Upper lobe of left lung (tissue), 6 donors: ENCODE measurements at regions not wholly inside any gene's neighbourhood (a gene's known extent, or its start where the extent isn't known, plus 50 kb on each side); places are given as distances from the start of the nearest gene placed in this dataset.

Experiments used
- ATAC-seq, 2 donors: fragments of 200-7000 bp; cut with Tn5 transposase; one replicate each; pipeline ENCODE4 v1.9.1; 2022; ENCODE audit warnings: mild to moderate bottlenecking in 2 of 2, moderate library complexity in 2 of 2; ENCODE audit not compliant: low FRiP score in 2 of 2
- DNase-seq, 2 donors: peaks; one replicate each; pipeline ENCODE4 v3.0.0-alpha.2; 2019 to 2020
- H3K27ac ChIP-seq, 4 donors: fragments of 200-600 bp; sonication (generic); one replicate each; pipeline ENCODE4 v1.5.1; 2016 to 2019
- H3K27me3 ChIP-seq, 4 donors: fragments of 200-600 bp; sonication (generic); one replicate each; pipeline ENCODE4 v1.5.1; 2017 to 2019
- H3K36me3 ChIP-seq, 4 donors: fragments of 200-600 bp; sonication (generic); one replicate each; pipeline ENCODE4 v1.5.1; 2016 to 2019
- H3K4me1 ChIP-seq, 4 donors: fragments of 200-600 bp; sonication (generic); one replicate each; pipeline ENCODE4 v1.5.1; 2018 to 2019
- H3K4me3 ChIP-seq, 4 donors: fragments of 200-600 bp; sonication (generic); one replicate each; pipeline ENCODE4 v1.5.1; 2017 to 2019; ENCODE audit warnings: mild to moderate bottlenecking in 2 of 4, moderate library complexity in 1 of 4
- H3K9me3 ChIP-seq, 4 donors: fragments of 200-600 bp; sonication (generic); one replicate each; pipeline ENCODE4 v1.5.1; 2018 to 2019
- EP300 ChIP-seq, 4 donors: sonication (generic); formaldehyde crosslinking; IDR thresholded peaks; one replicate each; pipeline ENCODE4 v1.5.1; 2017; ENCODE audit warnings: antibody characterized with exemption in 4 of 4, control low read depth in 2 of 4
- POLR2A ChIP-seq, 4 donors: fragments of 450-650 bp; IDR thresholded peaks; one replicate each; pipeline ENCODE4 v1.5.1; 2016 to 2017; ENCODE audit warnings: antibody characterized with exemption in 4 of 4, mild to moderate bottlenecking in 2 of 4
- POLR2AphosphoS5 ChIP-seq, 2 donors: sonication (generic); formaldehyde crosslinking; IDR thresholded peaks; one replicate each; pipeline ENCODE4 v1.5.1; 2017; ENCODE audit warnings: antibody characterized with exemption in 2 of 2
- WGBS, 2 donors: methylation state at CpG; one replicate each; pipeline ENCODE4 v1.1.5; 2017 to 2018; 5-methylcytosine and 5-hydroxymethylcytosine counted together
- TF ChIP-seq, protein P1 (sequence below), 6 experiments: fragments of 450-650 bp in 4 of 6; fragments of 200-600 bp in 2 of 6; sonication (generic) in 2 of 6; IDR thresholded peaks; one replicate each; pipeline ENCODE4 v1.5.1; 2016 to 2019; ENCODE audit warnings: antibody characterized with exemption in 6 of 6
- donor health status: DM: no; HTN: no; CAD: no; lungs with moderate emphysema.
- donor health status: DM: no; HTN: yes; CAD: no; lungs with severe emphysema.

DNA sequence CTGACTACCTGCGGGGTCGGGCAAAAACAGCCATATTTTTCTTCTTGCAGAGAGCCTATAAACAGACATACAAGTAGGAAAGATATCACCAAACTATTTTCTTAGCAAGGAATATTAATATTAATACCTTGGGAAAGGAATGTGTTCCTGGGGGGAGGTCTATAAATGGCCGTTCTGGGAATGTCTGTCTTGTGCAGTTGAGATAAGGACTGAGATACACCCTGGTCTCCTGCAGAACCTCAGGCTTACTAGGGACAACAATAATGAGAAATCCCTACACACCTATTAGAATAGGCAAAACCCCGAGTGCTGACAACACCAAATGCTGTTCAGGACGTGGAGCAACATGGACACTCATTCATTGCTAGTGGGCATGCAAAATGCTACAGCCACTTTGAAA is 297.2 kb downstream of the DRD1 start:
- 80 to 90% methylated on average over 5 of the region's 5 CpGs for WGBS, 2 donors
- H3K27ac ChIP-seq = no peak overlapping the region
- no peaks in the 10 kb centered on the region for H3K36me3 ChIP-seq
- DNase-seq (no peak), ATAC-seq (no peak)
- no peaks in the 10 kb centered on the region for H3K27me3 ChIP-seq
- H3K9me3 ChIP-seq = peaks cover 0 to 11% (median 3%) of the 10 kb centered on the region in 4 donors
- TF ChIP-seq EP300 (IDR thresholded peaks at IDR 0.05) = no peak
- no peak for TF ChIP-seq POLR2A (IDR thresholded peaks at IDR 0.05)
- TF ChIP-seq, protein P1, sequence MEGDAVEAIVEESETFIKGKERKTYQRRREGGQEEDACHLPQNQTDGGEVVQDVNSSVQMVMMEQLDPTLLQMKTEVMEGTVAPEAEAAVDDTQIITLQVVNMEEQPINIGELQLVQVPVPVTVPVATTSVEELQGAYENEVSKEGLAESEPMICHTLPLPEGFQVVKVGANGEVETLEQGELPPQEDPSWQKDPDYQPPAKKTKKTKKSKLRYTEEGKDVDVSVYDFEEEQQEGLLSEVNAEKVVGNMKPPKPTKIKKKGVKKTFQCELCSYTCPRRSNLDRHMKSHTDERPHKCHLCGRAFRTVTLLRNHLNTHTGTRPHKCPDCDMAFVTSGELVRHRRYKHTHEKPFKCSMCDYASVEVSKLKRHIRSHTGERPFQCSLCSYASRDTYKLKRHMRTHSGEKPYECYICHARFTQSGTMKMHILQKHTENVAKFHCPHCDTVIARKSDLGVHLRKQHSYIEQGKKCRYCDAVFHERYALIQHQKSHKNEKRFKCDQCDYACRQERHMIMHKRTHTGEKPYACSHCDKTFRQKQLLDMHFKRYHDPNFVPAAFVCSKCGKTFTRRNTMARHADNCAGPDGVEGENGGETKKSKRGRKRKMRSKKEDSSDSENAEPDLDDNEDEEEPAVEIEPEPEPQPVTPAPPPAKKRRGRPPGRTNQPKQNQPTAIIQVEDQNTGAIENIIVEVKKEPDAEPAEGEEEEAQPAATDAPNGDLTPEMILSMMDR (IDR thresholded peaks at IDR 0.05) = no peak
- no peak for TF ChIP-seq POLR2AphosphoS5 (IDR thresholded peaks at IDR 0.05)
- H3K4me3 ChIP-seq = no peak overlapping the region
- H3K4me1 ChIP-seq = no peaks in the 10 kb centered on the region

DNA sequence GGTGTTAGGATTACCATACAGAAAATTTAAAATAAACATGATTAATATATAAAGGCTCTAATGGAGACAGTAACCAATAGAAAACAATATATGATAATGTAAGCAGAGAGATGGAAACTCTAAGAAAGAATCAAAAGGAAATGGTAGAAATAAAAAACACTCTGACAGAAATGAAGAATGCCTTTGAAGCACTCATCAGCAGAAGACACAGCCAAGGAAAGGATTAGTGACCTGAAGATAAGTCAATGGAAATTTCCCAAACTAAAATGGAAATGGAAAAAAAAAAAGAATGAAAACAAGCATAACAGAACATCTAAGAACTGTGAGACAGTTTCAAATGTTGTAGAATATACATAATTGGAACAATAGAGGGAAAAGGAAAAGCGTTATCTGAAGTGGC is 302.6 kb downstream of the DRD1 start:
- Histone ChIP-seq H3K27ac (no peak overlapping the region), H3K27me3 (no peaks in the 10 kb centered on the region), H3K4me1 (no peaks in the 10 kb centered on the region), H3K4me3 (no peak overlapping the region), H3K9me3 (peaks cover 0 to 10% (median 3%) of the 10 kb centered on the region in 4 donors), H3K36me3 (no peaks in the 10 kb centered on the region)
- DNase-seq (no peak), ATAC-seq (no peak)
- TF ChIP-seq POLR2A (IDR thresholded peaks at IDR 0.05) (no peak), POLR2AphosphoS5 (IDR thresholded peaks at IDR 0.05) (no peak), EP300 (IDR thresholded peaks at IDR 0.05) (no peak)
- TF ChIP-seq, protein P1 (IDR thresholded peaks at IDR 0.05) = no peak
- WGBS, 2 donors = 78 to 92% methylated on average over 1 of the region's 1 CpG

DNA sequence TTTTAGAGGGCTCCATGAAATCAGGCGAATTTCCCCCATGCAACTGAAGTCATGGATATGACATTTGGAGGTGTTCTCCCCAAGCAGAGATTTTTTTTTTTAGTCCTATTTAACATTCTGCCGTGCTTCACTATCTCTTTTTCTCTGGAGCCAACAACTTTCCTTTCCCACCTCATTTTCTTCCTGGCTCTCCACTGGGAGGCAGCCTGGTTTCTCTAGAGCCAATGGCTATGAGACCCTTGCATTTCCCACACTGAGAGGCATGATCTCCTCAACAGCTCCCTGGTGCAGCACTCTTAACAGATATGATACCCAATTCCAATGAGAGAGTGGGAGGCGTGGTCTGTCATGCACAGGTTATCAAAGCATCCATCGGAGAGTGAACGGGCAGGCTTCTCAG is 310.8 kb downstream of the DRD1 start:
- H3K4me3 ChIP-seq = no peak overlapping the region
- H3K27ac ChIP-seq = no peak overlapping the region
- no peaks in the 10 kb centered on the region for H3K27me3 ChIP-seq
- TF ChIP-seq EP300 (IDR thresholded peaks at IDR 0.05) (no peak), POLR2A (IDR thresholded peaks at IDR 0.05) (no peak), POLR2AphosphoS5 (IDR thresholded peaks at IDR 0.05) (no peak)
- TF ChIP-seq, protein P1 (IDR thresholded peaks at IDR 0.05) = no peak
- WGBS, 2 donors = 67 to 82% methylated on average over 5 of the region's 5 CpGs
- no peak for DNase-seq
- H3K4me1 ChIP-seq = no peaks in the 10 kb centered on the region
- H3K9me3 ChIP-seq = no peaks in the 10 kb centered on the region
- H3K36me3 ChIP-seq = no peaks in the 10 kb centered on the region
- ATAC-seq = no peak

DNA sequence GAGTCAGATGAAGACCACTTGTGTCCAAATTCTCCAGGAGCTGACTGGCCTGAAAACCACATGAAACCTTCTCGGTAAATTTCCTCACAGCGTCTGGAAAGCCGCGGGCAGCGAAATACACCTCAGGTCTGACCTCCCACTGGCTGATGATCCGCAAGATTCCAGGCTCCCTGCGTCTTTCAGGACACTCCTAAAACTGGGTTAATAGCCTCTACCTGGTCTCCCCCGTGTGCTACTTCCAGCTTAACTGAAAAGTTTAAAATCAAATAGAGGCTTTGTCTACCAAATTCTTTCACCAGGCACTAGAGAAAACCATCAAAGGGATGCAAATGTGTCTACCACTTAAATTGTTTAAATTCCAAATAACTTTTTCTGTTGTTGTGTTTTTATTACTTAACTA is 312.6 kb downstream of the DRD1 start:
- Histone ChIP-seq H3K27me3 (no peaks in the 10 kb centered on the region), H3K4me1 (no peaks in the 10 kb centered on the region), H3K4me3 (no peak overlapping the region), H3K36me3 (no peaks in the 10 kb centered on the region), H3K9me3 (no peaks in the 10 kb centered on the region), H3K27ac (no peak overlapping the region)
- TF ChIP-seq POLR2A (IDR thresholded peaks at IDR 0.05) = no peak
- ATAC-seq = no peak
- DNase-seq = no peak
- 43 to 54% methylated on average over 8 of the region's 8 CpGs for WGBS, 2 donors

DNA sequence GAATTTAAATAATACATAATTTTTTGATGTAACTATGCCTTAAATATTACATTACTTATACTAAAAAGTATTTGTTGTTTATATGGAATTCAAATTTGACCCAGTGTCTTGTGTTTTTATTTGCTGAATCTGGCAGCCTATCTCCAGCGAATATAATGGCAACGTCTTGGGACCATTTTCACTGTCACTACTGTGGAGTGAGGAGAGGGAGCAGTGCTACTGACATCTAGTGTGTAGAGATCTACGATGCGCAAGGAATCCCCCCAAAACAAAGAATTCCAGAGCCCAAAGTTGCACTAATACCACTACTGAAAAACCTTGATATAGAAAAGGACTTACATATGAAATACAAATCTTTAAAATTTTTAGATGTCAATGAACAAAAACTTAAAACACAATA is 314.4 kb downstream of the DRD1 start:
- Histone ChIP-seq H3K9me3 (no peaks in the 10 kb centered on the region), H3K27me3 (no peaks in the 10 kb centered on the region), H3K27ac (no peak overlapping the region), H3K36me3 (no peaks in the 10 kb centered on the region), H3K4me1 (no peaks in the 10 kb centered on the region), H3K4me3 (no peak overlapping the region)
- DNase-seq = no peak
- TF ChIP-seq POLR2AphosphoS5 (IDR thresholded peaks at IDR 0.05) = no peak
- TF ChIP-seq, protein P1 (IDR thresholded peaks at IDR 0.05) = no peak
- TF ChIP-seq POLR2A (IDR thresholded peaks at IDR 0.05) = no peak
- TF ChIP-seq EP300 (IDR thresholded peaks at IDR 0.05) = no peak
- ATAC-seq = no peak
- WGBS, 2 donors = 79 to 82% methylated on average over 4 of the region's 4 CpGs
